DND-41 (cell line): ENCODE measurements at regions not wholly inside any gene's neighbourhood (a gene's known extent, or its start where the extent isn't known, plus 50 kb on each side); places are given as distances from the start of the nearest gene placed in this dataset.

Source experiments
- ATAC-seq: fragments of 200-7000 bp; cut with Tn5 transposase; 3 replicates; pipeline ENCODE4 v1.9.1; 2021; ENCODE audit warnings: low read depth; ENCODE audit not compliant: insufficient read depth
- DNase-seq: peaks from one replicate; pipeline ENCODE4 v3.0.0-alpha.2; 2020
- H2AFZ ChIP-seq: 2 replicates; pipeline ENCODE4 v1.6.0; 2012; ENCODE audit warnings: low read depth, low read length
- H3K27ac ChIP-seq: 2 replicates; pipeline ENCODE4 v1.5.1; 2012; ENCODE audit warnings: low read length, inconsistent platforms
- H3K27me3 ChIP-seq: fragments of 200-600 bp; sonication (generic); 2 replicates; pipeline ENCODE4 v1.6.0; 2012; ENCODE audit warnings: low read length, mild to moderate bottlenecking, inconsistent platforms; ENCODE audit not compliant: insufficient read depth, poor library complexity
- H3K36me3 ChIP-seq: 2 replicates; pipeline ENCODE4 v1.5.1; 2012; ENCODE audit warnings: low read length, inconsistent platforms; ENCODE audit not compliant: insufficient read depth
- H3K4me1 ChIP-seq: 2 replicates; pipeline ENCODE4 v1.5.1; 2012; ENCODE audit warnings: mild to moderate bottlenecking, low read length; ENCODE audit not compliant: insufficient read depth
- H3K4me2 ChIP-seq: 2 replicates; pipeline ENCODE4 v1.6.0; 2012; ENCODE audit warnings: mild to moderate bottlenecking, moderate library complexity, low read length, inconsistent platforms; ENCODE audit not compliant: insufficient read depth
- H3K4me3 ChIP-seq, 2 experiments: fragments of 200-600 bp in 1 of 2; shearing (Covaris generic) in 1 of 2; 2 replicates each; pipeline ENCODE4 v1.5.1; 2012 to 2016; ENCODE audit warnings: inconsistent platforms in 2 of 2, low read length in 2 of 2, mild to moderate bottlenecking in 2 of 2, low read depth in 1 of 2, moderate library complexity in 1 of 2
- H3K79me2 ChIP-seq: 2 replicates; pipeline ENCODE4 v1.6.0; 2012; ENCODE audit warnings: low read length, inconsistent platforms; ENCODE audit not compliant: insufficient read depth
- H3K9ac ChIP-seq: 2 replicates; pipeline ENCODE4 v1.6.0; 2012; ENCODE audit warnings: low read depth, mild to moderate bottlenecking, inconsistent platforms, low read length, moderate library complexity
- H3K9me3 ChIP-seq: 2 replicates; pipeline ENCODE4 v1.5.1; 2012; ENCODE audit warnings: low read length, moderate library complexity, mild to moderate bottlenecking, inconsistent platforms; ENCODE audit not compliant: insufficient read depth, severe bottlenecking
- H4K20me1 ChIP-seq: 2 replicates; pipeline ENCODE4 v1.6.0; 2012; ENCODE audit warnings: low read length; ENCODE audit not compliant: insufficient read depth
- EZH2 ChIP-seq: IDR thresholded peaks from 3 replicates; pipeline ENCODE4 v1.6.1; 2012; ENCODE audit warnings: borderline replicate concordance, low read depth, mild to moderate bottlenecking, moderate library complexity, low read length, inconsistent platforms; ENCODE audit not compliant: severe bottlenecking
- TF ChIP-seq, protein P1 (sequence below): IDR thresholded peaks from 2 replicates; pipeline ENCODE4 v1.5.1; 2012; ENCODE audit warnings: borderline replicate concordance, low read length, moderate library complexity, mild to moderate bottlenecking; ENCODE audit not compliant: poor library complexity, severe bottlenecking; ENCODE audit errors: extremely low read depth

DNA sequence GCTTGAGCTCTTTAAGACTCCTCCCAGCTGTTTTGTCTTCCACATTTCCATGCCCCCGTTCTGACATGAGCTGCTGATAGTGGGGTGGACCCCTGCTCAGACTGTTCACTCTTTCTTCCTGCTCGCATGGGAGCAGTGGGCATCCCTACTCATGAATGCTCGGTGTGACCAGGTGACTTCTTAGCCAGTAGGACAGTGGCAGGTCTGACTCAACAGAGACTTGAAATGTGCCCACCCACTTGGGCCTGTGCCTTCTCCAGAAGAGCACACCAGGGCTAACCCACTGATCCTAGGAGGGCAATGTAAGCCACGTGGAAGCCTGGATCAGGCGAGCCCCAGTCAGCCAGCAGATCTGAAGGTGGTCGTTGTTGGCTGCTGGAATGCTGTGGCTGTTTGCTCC is 582.0 kb downstream of the QKI start:
- H2AFZ ChIP-seq = no peak overlapping the region
- no peak for DNase-seq
- no peaks in the 10 kb centered on the region for H3K36me3 ChIP-seq
- no peak overlapping the region for H3K9ac ChIP-seq
- no peaks in the 10 kb centered on the region for H3K79me2 ChIP-seq
- H3K4me3 ChIP-seq = no peak overlapping the region
- ATAC-seq = no peak
- H3K4me1 ChIP-seq = no peaks in the 10 kb centered on the region
- no peaks in the 10 kb centered on the region for H3K27me3 ChIP-seq
- H3K9me3 ChIP-seq = no peaks in the 10 kb centered on the region
- H3K4me2 ChIP-seq = no peak overlapping the region
- H3K27ac ChIP-seq = no peak overlapping the region
- H4K20me1 ChIP-seq = no peaks in the 10 kb centered on the region
- TF ChIP-seq, protein P1, sequence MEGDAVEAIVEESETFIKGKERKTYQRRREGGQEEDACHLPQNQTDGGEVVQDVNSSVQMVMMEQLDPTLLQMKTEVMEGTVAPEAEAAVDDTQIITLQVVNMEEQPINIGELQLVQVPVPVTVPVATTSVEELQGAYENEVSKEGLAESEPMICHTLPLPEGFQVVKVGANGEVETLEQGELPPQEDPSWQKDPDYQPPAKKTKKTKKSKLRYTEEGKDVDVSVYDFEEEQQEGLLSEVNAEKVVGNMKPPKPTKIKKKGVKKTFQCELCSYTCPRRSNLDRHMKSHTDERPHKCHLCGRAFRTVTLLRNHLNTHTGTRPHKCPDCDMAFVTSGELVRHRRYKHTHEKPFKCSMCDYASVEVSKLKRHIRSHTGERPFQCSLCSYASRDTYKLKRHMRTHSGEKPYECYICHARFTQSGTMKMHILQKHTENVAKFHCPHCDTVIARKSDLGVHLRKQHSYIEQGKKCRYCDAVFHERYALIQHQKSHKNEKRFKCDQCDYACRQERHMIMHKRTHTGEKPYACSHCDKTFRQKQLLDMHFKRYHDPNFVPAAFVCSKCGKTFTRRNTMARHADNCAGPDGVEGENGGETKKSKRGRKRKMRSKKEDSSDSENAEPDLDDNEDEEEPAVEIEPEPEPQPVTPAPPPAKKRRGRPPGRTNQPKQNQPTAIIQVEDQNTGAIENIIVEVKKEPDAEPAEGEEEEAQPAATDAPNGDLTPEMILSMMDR = no peak
- no peak for TF ChIP-seq EZH2

DNA sequence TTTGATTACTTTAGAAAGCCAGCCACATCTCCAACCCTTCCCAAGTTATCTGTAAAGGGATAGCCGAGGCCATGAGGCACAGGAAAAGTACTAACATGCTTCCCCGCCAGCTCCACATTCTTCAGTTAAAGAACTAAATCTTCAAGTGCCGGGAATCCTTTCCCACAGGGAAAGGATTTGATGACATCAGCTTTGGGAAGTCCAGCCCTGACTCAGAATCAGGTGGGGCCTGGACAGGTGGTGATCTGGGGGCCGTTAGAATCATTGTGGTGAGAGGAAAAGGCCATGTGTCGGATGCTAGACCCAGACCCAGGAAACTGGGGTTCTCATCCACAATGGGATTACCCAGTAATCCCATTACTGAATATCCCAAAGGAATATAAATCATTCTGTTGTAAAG is 580.0 kb downstream of the QKI start:
- TF ChIP-seq, protein P1 = no peak
- no peak for TF ChIP-seq EZH2
- no peaks in the 10 kb centered on the region for H3K9me3 ChIP-seq
- no peaks in the 10 kb centered on the region for H3K79me2 ChIP-seq
- H3K27me3 ChIP-seq = no peaks in the 10 kb centered on the region
- H3K4me1 ChIP-seq = no peaks in the 10 kb centered on the region
- H3K4me3 ChIP-seq = no peak overlapping the region
- no peak overlapping the region for H3K27ac ChIP-seq
- no peak overlapping the region for H3K4me2 ChIP-seq
- no peaks in the 10 kb centered on the region for H4K20me1 ChIP-seq
- H3K36me3 ChIP-seq = no peaks in the 10 kb centered on the region
- DNase-seq (no peak), ATAC-seq (no peak)
- no peak overlapping the region for H2AFZ ChIP-seq
- H3K9ac ChIP-seq = no peak overlapping the region

DNA sequence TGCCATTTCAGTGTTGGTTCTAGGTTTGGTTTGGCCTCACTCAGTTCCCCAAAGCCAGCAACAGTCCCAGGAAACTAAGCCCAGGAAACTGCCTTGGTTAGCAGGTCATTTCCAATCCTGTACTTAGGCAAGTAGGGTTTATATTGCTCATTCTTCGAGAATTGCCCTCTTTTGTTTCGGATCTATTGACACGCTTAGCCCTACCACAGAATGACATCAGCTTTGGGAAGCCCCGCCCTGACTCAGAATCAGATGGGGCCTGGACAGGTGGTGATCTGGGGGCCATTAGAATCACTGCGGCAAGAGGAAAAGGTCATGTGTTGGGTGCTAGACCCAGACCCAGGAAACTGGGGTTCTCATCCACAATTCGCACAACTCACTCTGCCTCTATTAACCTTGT is 578.2 kb downstream of the QKI start:
- H3K27ac ChIP-seq = no peak overlapping the region
- ATAC-seq = no peak
- no peak overlapping the region for H3K9ac ChIP-seq
- H2AFZ ChIP-seq = no peak overlapping the region
- no peaks in the 10 kb centered on the region for H4K20me1 ChIP-seq
- H3K4me3 ChIP-seq = no peak overlapping the region
- no peaks in the 10 kb centered on the region for H3K36me3 ChIP-seq
- TF ChIP-seq, protein P1 = no peak
- TF ChIP-seq EZH2 = no peak
- no peak overlapping the region for H3K4me2 ChIP-seq
- H3K4me1 ChIP-seq = no peaks in the 10 kb centered on the region
- no peak for DNase-seq
- H3K79me2 ChIP-seq = no peaks in the 10 kb centered on the region
- H3K9me3 ChIP-seq = no peaks in the 10 kb centered on the region
- no peaks in the 10 kb centered on the region for H3K27me3 ChIP-seq

DNA sequence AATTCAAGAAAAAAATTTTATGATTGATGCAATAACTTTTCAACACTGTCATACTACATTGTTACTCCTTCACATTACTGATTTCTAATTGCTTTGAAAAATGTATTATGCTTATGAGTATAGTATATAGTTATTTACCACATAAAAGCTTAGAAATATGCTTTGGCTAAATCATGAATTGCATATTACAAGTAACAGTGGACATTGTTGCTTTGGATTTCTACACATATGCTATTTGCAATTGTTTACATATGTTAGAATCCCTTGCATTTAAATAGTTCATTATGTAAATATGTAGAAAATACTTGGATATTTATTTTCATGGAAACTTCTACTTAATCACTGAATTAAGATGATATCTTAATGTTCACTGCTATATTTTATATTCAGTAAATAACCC is 577.5 kb downstream of the QKI start:
- no peaks in the 10 kb centered on the region for H3K9me3 ChIP-seq
- H2AFZ ChIP-seq = no peak overlapping the region
- H3K36me3 ChIP-seq = no peaks in the 10 kb centered on the region
- H3K9ac ChIP-seq = no peak overlapping the region
- H3K27me3 ChIP-seq = no peaks in the 10 kb centered on the region
- H3K4me1 ChIP-seq = no peaks in the 10 kb centered on the region
- no peak for DNase-seq
- H3K79me2 ChIP-seq = no peaks in the 10 kb centered on the region
- no peaks in the 10 kb centered on the region for H4K20me1 ChIP-seq
- no peak overlapping the region for H3K4me2 ChIP-seq
- H3K4me3 ChIP-seq = no peak overlapping the region
- no peak overlapping the region for H3K27ac ChIP-seq
- TF ChIP-seq EZH2 = no peak
- TF ChIP-seq, protein P1 = no peak
- ATAC-seq = no peak
